ENCODE measurements at regions not wholly inside any gene's neighbourhood (a gene's known extent, or its start where the extent isn't known, plus 50 kb on each side); places are given as distances from the start of the nearest gene placed in this dataset.
"Not testable (repeated sequence)": the region's sequence is repeated elsewhere in the genome, so short reads cannot be mapped to it uniquely, and the experiment has no call there.

DNA sequence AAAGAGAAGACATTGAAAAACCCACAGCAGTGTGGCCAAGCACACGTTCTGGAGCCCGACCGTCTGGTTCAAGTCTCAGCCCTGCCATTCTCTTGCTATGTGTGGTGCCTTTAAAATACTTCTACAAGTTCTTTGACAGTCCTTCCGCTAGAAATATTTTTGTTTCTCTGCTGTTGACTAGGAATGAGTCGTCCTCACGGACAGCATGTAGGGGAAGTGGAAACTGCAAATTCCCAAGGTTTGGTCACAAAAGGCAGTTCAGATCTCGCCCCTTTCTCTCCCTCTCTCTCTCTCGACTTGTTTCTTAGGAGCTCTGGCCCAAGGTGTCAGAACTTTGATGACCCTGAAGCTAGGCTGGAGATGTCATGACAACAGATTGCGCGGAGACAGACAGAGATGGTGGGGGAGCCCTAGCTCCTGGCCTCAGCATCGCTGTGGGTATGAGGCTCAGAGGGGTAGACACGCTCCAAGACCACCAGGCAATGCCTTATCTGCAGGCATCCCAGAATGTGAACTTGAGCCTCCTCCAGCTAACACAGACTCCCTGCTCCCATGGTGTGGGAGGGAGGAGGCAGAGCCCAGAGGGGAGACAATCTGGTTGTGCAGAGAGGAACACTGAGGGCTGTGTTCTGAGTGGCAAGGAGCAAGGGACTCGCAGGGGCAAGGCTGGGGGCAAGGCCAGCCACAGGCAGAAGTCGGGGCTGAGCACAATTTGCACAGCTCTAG, 368.9 kb upstream of the SULF2 start:
- DNase-seq (ENCODE audit: low spot score), result no peak

DNA sequence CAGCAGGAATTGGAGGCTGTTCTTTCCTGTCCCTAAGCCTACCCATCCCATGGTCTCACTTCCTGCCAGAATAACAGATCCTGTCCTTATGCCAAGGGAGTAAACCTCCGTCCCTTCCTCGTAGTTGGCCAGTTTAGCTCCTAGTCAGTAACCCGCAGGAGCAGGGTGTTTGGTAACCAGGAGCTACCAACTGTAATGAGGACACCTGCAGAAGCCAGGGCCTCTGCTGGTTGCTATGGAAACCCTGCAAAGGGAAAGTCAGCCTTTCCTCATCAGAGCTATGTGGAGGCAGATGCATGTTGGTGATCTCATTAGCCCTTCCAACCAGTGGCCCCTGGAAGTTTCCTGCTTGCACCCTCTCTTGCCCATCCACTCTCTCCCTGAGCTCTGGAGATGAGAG, 368.2 kb upstream of the SULF2 start:
- DNase-seq (ENCODE audit: low spot score), result no peak

DNA sequence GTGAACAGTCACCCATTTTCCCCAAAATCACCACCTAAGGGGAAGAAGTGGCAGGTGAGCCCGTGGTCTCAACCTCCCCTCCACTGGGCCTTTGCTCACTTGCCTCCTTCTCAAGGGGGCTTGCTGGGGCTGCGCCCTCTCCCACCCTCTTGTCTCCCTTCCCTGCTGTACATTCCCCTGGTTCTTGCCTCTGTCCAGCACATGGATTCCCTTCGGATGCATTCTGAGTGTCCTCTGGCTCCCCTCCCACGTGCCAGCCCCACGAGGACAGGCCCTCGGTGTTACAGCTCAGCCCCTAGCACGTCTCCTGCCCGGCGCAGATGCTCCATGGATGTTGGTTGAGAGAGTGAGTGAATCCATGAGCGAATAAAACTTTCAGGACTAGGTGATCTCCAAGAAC, 367.8 kb upstream of the SULF2 start:
- no peak for DNase-seq (ENCODE audit: low spot score)

DNA sequence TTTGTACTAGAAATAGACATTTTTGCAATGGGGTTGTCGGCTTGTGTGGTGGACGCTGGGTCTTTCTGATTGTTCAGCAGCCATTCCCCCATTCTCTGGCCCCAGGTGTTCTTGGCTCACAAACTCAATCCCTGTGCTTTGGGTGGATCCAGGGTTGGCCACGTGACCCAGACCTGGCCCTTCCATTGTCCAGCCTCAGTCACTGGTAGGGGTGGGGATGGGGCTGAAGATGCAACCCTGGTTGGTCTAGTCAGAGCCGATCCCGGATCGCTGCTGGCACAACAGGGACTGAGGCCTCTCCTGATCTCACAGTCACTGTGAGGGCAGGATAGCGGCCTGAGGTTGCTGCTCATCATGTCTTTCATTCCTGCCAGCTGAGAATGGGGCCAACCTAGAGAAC, 365.3 kb upstream of the SULF2 start:
- no peak for DNase-seq (ENCODE audit: low spot score)

DNA sequence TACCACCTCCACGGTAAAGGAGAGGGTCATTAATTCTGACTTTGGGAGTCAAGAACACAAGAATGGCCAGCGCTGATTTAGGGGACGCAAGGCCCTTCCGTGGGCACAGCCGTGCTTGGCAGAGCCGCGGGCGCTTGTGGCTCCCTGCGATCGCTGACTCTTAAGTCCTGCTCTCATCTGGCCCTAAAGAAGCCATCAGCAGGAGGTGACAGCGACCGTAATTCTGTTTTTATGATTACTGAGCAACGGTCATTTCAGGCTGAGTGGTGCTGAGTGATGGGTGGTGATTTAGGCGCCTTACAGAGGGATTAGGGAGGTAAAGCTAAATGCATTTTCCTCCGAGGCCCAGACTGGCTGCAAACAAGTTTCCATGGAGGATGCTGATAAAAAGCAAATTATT, 364.6 kb upstream of the SULF2 start:
- DNase-seq (ENCODE audit: low spot score), result no peak

DNA sequence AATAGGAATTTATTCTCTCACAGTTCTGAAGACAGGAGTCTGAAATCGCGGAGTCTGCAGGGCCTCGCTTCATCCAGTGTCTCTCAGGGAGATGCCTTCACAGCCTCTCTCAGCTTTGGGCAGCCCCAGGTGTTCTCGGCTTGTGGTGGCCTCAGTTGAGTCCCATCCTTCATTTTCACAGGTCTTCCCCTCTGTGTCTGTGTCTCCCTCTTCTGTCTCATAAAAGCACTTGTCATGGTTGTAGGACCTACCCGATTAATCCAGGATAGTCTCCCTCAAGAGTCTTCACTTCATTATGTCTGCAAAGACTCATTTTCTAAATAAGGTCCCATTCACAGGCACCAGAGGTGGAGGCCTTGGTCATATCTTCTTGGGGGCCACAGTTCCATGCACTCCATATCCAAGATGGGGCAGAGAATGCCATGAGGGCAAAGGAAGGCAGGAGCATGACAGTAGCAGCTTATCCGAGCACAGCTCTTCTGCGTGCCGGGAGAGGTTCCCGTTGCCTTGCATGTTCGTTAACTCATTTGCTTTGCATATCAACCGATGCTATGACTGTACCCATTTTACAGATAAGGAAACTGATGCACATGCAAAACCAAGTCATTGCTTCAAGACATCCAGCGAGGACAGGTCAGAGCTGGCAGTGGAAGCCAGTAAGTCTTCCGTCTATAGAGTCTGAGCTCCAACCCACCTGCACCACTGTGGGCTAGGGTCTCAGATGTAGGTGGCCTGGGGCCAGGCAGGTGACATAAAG, 363.8 kb upstream of the SULF2 start:
- DNase-seq (ENCODE audit: low spot score), result no peak

DNA sequence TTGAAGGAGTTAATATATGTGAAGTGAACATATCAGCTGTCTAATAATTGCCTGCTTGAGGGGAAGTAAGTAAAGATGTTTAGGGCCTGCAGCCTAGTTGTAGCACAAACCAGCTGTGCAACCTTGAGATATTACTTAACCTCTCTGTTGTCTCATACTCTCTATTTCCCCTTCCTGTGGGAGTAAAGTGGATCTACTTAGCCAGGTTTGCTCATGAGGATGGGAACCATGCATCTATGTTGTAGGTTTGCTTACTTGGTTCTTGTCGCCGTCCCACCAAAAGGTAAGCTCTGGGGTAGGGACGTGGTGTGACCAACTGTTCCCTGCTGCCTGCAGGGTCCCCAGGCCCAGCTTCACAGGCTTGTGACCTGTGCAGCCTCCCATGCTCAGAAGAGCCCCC, 362.7 kb upstream of the SULF2 start:
- DNase-seq (ENCODE audit: low spot score), result no peak

DNA sequence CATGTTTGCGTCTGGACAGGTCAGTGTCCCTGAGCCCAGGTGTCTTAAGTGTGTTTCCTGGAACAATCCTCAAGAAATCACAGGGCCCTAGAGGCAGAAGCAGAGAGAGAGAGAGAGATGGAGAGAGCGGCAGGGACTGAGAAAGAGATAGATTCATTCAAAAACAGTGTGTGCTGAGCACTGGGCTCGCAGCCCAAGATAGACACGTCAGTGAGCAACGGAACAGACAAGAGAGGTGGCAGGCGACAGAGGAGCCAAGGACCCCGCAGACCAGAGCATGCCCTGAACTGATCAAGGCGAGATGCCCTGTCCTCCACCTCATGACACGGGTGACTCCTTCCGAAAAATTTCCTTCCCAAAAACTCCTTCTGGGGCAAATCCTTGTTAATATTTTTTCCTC, 362.0 kb upstream of the SULF2 start:
- no peak for DNase-seq (ENCODE audit: low spot score)

DNA sequence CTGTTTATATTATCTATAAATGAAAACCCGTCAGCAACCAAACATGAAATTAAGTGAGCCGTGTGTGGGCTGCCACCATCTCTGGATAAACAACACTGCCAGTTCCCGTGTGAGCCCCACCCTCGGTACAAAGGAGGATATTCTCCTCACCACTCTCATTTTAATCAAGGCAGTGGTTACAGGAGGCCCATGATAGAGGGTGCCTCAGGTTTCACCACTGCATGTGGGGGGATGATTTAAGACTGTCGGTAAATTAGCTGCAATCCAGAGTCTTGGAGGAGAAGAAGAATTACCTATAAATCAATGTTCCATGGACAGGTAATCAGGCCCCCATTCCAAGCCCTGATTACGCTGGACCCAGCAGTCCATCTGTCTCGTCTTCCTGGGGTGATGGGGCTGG, 361.6 kb upstream of the SULF2 start:
- DNase-seq (ENCODE audit: low spot score), result no peak

DNA sequence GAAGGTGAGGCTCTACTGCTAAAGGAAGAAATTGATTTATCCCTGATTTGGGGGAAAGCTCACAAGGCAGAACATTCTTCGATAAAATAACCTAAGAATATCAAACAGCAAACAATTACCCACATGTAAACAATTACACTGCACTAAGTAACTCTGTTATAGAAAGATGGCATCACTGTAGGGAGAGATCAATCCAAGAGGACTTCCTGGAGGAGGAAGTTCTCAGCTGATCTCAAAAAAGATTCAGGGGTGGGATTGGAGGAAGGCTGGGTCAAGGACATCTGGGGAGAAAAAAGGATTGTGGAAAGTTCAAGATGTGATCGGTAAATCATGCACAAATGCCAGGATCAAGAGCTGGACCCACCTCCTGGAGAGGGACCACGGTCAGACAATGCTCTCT, 361.0 kb upstream of the SULF2 start:
- DNase-seq (ENCODE audit: low spot score), result no peak

DNA sequence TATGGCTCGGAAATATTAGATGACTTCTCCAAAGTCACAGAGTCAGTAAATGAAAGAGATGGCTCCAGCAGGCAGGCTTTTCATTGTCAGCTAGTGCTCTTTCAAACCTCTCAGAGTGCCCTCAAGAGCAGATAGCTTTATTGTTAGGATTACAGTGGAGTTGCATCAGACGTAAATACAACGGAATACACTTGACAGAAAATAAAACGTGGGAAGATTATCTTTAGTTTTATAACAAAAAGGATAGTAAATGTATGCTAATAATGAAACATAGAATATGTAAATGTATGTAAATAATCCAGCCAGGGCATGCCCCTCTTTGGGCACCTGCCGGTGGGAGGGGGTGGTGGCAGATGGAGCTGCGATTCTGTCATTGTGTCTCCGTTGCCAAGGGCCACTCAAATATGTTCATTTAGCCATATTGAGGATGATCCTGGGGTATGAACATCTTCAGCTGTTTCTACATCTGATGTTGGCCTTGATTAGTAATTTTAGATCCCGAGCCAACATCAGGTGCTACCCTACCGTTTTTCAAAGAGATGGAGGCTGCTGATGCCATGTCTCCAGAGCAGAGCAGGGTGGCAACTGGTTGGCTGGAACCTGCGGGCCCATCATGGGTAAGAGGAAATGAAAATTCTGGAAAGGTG, 358.3 kb upstream of the SULF2 start:
- DNase-seq (ENCODE audit: low spot score), result no peak

DNA sequence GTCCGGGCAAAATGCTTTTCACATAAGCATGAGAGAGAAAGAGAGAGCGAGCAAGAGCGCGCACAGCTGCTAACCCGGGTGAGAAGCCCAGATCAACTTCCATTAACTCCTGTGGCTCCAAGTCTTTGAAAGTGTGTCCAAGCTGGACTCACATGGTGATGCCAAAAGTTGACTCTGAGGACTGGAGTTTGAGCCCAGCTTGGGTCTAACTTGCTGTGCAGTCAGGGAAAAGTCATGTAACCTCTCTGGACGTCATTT, 357.2 kb upstream of the SULF2 start:
- DNase-seq (ENCODE audit: low spot score), result no peak

DNA sequence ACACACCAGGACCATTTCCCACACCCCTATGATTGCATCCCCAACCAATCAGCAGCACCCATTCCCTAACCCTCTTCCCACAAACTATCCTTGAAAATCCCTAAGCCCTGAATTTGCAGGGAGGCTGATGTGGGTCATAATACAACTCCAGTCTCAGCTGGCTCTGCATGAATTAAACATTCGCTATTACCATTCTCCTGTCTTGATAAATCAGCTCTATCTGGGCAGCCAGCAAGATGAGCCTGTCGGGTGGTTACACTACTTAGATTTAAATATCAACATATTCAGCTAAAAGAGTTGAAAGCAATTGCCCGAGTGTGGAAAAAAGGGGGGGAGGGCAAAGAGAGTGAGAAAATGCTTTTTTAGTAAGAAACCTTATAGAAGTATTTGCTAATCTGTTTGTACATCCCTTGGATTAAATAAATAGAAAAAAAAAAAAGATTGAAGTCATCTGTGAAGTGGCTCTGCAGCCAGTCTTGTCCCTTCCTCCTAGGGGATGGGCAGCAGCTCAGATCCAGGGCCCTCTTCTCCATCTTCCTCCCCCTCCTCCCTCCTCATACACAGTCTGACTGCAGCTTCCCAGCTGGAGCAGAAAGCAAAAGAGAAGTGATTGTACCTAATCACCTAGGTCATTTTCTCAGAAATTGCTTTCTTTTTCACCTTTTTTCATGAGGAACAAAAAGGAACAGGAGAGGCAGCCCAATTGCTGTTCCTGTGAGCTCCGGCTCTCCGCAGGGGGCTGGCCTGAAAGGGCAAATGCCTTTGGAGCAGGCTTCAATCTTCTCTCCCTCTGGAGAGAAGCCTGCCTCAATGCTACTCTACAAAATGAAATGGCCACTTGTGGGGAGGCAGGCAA, 356.6 kb upstream of the SULF2 start:
- DNase-seq (ENCODE audit: low spot score), result no peak

DNA sequence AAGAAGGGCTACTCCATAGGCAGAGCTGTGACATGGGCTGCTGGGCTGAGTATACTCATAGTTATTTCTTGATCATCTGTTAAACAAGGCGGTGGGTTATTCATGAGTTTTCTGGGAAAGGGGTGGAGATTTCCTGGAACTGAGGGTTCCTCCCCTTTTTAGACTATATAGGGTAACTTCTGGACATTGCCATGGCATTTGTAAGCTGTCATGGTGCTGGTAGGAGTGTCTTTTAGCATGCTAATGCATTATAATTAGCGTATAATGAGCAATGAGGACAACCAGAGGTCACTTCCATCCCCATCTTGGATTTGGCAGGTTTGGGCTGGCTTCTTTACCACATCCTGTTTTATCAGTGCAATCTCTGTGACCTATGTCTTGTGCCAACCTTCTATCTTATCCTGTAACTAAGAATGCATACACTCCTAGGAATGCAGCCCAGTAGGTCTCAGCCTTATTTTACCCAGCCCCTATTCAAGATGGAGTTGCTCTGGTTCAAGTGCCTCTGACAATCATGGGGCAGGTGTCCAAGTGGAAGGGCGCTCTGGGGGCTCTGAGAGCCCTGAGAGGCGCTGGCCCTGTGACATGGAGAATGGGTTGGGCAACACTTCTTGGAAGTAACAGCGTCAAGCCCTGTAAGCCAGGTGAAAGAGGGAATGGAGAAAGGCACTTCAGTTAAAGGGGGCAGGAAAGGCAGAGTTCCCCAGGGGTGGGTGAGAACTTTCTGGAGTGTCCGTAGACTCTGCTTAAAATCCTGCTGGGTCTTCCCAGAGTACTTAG, 354.2 kb upstream of the SULF2 start:
- no peak for DNase-seq (ENCODE audit: low spot score)

DNA sequence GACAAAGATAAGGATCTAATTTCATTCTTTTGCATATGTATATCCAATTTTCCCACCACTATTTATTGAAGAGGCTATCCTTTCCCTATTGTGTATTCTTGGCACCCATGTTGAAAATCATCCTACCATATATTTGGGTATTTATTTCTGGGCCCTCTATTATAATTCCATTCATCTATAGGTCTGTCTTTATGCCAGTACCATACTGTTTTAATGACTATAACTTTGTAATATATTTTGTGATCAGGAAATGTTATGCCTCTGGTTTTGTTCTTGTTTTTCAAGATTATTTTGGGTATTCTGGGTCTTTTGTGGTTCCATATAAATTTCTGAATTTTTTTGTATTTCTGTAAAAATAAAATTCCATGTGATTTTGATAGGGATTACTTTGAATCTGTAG, 347.6 kb upstream of the SULF2 start:
- no peak for DNase-seq (ENCODE audit: low spot score)

DNA sequence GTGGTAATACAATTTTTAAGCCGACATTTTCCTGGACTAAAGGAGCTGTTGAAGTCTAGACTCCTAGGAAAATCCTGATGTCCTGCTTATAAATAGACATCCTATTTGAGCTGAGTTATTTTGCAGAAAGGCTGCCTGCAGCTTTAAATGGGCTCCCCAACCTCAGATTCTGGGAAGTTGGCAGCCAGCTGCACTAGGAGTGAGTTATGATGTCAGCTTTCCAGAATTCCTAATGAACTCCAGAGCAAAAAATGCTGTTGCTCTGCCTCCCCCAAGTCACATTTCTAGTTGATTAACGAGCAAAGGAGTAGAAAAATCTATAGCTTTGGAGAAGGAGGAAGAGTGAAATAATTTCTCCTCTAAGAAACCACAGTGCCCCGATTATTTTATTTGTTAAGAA, 346.3 kb upstream of the SULF2 start:
- DNase-seq (ENCODE audit: low spot score), result no peak

DNA sequence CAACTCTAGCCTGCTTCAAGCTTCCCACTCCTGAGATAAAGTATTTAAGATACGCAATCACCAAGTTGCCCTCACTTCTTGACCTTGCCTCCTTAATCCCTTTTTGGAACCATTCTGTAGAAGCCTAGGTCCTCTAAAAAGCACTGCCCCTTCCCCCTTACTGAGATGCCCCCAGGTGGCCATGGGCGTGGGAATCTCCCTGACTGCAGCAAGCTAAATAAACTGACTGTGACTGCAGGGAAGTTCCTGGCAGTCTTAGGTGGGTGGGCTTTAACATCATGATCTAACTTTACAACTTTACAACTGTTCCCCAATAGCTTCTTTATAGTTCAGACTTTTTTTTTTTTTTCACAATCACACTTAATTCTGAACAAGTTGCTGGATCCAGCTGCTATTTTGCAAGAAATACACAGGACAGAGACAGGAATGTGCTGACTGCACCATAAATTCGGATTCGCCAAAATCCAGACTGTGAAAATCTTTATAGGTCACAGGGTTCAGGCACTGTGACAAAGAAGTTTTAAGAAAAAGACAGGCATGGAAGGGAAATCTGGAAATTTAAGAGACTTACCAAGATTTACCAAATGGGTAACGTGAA, 344.2 kb upstream of the SULF2 start:
- DNase-seq (ENCODE audit: low spot score), result no peak

DNA sequence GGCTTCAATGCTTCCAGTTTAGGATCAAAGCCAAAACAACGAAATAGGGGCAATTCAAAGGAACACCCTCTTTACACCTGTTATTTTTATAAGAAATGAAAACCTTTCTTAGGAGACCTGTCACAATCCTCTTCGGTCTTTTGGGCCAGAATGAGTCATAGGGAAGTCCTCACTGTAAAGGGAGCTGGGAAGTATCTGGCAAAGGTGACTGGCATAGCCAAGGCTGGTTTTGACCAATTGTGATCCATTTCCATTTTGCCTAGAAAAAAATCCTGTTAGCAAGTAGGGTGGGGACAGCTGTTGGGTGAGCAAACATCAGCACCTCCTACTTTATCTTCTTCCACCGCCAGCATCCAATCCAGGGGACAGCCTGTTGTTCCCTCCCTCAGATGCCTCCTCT, 343.2 kb upstream of the SULF2 start:
- no peak for DNase-seq (ENCODE audit: low spot score)

DNA sequence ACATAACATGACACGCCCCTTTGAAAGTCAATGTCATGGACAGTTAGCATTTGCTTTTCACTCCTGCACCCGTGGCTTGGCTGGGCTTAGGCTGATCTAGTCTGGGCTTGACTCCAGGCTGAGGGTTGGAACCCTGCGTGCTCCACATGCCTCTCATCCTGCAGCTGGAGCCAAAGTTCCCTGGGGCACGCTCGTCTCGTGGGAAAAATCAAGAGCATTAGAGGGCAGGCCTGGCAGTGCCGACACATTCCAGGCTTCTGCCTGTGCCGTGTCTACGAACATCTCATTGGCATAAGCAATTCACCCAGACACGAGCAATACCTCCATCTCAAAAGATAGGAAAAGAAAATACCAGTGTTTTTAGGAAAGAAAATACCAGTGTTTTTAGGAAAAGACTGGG, 342.7 kb upstream of the SULF2 start:
- not testable (repeated sequence) for DNase-seq (ENCODE audit: low spot score)

DNA sequence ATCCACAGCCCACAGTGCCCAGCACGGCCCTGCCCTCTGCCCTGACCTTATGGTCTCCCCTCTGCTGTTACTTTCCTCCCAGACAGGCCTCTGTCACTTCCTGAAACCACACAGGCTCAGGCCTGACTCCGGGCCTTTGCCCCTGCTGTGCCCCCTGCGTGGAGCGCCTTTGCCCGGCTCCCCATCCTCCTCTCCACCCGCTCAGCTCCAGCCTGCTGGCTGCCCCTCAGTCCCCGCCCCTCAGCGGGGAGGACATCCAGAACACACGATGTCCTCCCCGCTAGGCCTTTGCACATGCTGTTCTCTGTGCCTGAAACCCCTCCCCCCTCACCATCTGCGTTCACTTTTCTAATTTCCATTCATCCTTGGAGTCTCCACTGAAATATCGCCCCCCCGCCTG, 341.9 kb upstream of the SULF2 start:
- not testable (repeated sequence) for DNase-seq (ENCODE audit: low spot score)

DNA sequence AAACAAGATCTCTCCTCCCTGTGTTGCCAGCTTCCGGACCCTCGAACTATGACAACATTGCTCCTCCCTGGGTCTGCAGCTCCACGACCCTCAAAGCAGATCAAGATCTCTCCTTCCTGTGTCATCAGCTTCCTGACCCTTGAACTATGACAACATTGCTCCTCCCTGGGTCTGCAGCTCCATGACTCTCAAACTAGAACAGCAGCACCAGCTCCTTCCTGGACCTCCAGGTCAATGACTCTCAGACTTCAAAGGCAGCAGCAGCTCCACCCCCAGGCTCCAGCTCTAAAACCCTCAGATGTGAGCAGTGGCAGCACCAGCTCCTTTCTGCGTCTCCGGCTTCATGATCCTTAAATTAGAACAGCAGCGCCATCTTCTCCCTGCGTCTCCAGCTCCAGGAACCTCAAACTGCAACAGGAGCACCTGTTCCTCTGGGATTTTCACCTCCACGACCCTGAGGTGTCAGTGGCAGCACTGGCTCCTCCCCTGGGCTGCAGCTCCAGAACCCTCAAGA, 341.0 kb upstream of the SULF2 start:
- no peak for DNase-seq (ENCODE audit: low spot score)

All from COLO829 (cell line).